RWPE1 (cell line): ENCODE measurements at regions not wholly inside any gene's neighbourhood (a gene's known extent, or its start where the extent isn't known, plus 50 kb on each side); places are given as distances from the start of the nearest gene placed in this dataset.
A peak's percentile ranks its signal among the peaks of the same experiment; 100 is the strongest.

Source experiments
- CTCF ChIA-PET: fragments of 350-600 bp; sonication (Branson Sonifier 250); formaldehyde crosslinking; extraction: SDS; loops from one replicate; lab custom pipeline; 2021; lab: Yijun Ruan, JAX
- POLR2A ChIA-PET: fragments of 400-600 bp; formaldehyde crosslinking; extraction: SDS; loops from one replicate; lab custom pipeline; 2020; ENCODE audit warnings: antibody characterized with exemption; ENCODE audit not compliant: low non-redundant PET; lab: Yijun Ruan, JAX
- DNase-seq: peaks from one replicate; pipeline ENCODE4 v3.0.0; 2012; ENCODE audit warnings: low spot score
- H3K27ac ChIP-seq: fragments of 450-650 bp; 2 replicates; pipeline ENCODE4 v1.5.1; 2017
- CTCF ChIP-seq: fragments of 450-650 bp; conservative IDR thresholded peaks from 2 replicates; pipeline ENCODE4 v1.5.1; 2017; ENCODE audit warnings: low read depth, mild to moderate bottlenecking

DNA sequence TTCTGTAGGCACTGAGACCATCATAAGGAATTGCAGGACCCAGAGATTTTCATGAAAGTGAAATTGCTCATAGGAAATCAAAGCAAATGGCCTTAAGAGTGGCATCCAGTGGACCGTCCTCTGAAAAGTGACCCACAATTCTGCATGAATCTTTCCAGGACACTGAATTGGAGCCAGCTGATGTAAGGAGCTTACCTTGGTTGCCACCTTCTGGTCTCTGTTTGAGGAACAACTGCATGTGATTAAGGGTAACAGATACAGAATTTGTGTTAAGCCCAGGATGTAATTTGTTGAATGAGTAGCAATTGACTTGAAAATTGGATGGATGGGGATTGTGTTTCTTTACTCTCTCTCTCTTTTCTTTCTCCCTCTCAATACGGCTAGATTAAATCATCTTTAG lies 49.9 kb upstream of the GAS1 start:
- ChIA-PET CTCF (interaction anchor here (0.6 to 3.6 kb wide), 15 partner anchors 10 to 563 kb away, joined by 3 to 15 read pairs (median 3); partner anchors contain the start of gene GAS1), POLR2A (no interaction called here)
- TF ChIP-seq CTCF: peak; percentile 53
- peak; percentile 27 for DNase-seq
- no peak overlapping the region for H3K27ac ChIP-seq

GRCh38 chr9:86997951-86998350 lies 50.6 kb upstream of the GAS1 start:
- H3K27ac ChIP-seq: no peak overlapping the region
- no peak for DNase-seq
- POLR2A ChIA-PET: interaction anchor here (0.6 kb wide), 1 partner anchor 265 kb away, joined by 3 read pairs; no protein-coding TSS in a partner anchor
- no peak for TF ChIP-seq CTCF
- CTCF ChIA-PET: interaction anchor here (1.0 to 3.6 kb wide), 5 partner anchors 9 to 521 kb away, joined by 3 to 15 read pairs (median 4); partner anchors contain the start of gene GAS1

- H3K27ac ChIP-seq: no peak overlapping the region
- no peak for TF ChIP-seq CTCF
- no peak for DNase-seq
- ChIA-PET POLR2A (no interaction called here), CTCF (no interaction called here)
Measured at GRCh38 chr9:87002517-87002916, 55.2 kb upstream of the GAS1 start.

GRCh38 chr9:87004016-87004415 lies 56.7 kb upstream of the GAS1 start:
- no peak overlapping the region for H3K27ac ChIP-seq
- no peak for TF ChIP-seq CTCF
- DNase-seq: no peak
- ChIA-PET CTCF (no interaction called here), POLR2A (no interaction called here)

DNA sequence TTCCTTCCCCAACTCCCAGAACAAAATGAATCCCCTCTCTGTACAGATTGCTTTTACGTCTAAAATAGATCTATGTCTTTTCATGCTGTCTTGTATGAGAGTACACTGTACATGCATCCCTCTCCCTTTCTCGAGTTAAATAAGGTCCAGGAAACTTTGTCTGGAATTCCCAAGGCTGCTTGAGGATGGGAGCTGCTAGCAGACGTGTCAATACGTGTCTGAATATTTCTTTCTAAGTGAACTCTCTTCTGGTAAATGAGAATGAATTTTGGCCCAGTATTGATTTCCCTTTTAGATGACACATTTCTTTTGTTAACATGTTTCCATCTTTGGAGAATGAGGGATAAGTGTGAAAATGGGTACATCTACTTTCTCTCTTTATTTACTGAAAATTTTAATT lies 59.6 kb upstream of the GAS1 start:
- POLR2A ChIA-PET: no interaction called here
- TF ChIP-seq CTCF: no peak

GRCh38 chr9:87007711-87008366 lies 60.5 kb upstream of the GAS1 start:
- no peak overlapping the region for H3K27ac ChIP-seq
- TF ChIP-seq CTCF: no peak
- POLR2A ChIA-PET: no interaction called here
- CTCF ChIA-PET: interaction anchor here (0.6 to 1.5 kb wide), 4 partner anchors 10 to 712 kb away, joined by 3 to 4 read pairs (median 3); no protein-coding TSS in a partner anchor
- DNase-seq: no peak

More for the DNA sequence above, 59.6 kb upstream of the GAS1 start:
- CTCF ChIA-PET: interaction anchor here (1.5 kb wide), 1 partner anchor 9 kb away, joined by 4 read pairs; no protein-coding TSS in a partner anchor
- DNase-seq: no peak
- H3K27ac ChIP-seq: no peak overlapping the region
